DMS114 treated with DMSO at 0.1 percent for 48 hours (cell line): ENCODE measurements at regions not wholly inside any gene's neighbourhood (a gene's known extent, or its start where the extent isn't known, plus 50 kb on each side); places are given as distances from the start of the nearest gene placed in this dataset.
"Not testable (repeated sequence)": the region's sequence is repeated elsewhere in the genome, so short reads cannot be mapped to it uniquely, and the experiment has no call there.

Experiments used
- DNase-seq: peaks from one replicate; lab custom pipeline; 2025; ENCODE audit not compliant: unreplicated experiment; lab: John Stamatoyannopoulos, UW

DNA sequence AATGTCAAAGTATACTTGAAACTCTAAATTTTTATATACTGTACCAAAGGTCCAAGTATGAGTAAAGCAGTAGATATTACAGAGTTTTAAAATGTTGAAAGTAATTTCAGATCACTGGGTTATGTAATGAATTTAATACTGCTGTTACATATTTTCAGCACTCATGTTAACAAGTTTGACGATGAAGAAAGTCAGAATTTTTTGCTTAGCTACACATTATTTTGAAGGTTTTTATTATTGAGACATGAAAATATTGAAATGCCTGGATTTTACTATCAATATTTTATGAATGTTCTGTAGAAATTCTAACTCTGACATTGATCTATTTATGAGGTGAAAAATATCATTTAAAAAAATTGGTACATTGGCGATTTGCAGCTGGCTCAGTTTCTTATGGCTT lies 1030.3 kb downstream of the FSCB start:
- no peak for DNase-seq

DNA sequence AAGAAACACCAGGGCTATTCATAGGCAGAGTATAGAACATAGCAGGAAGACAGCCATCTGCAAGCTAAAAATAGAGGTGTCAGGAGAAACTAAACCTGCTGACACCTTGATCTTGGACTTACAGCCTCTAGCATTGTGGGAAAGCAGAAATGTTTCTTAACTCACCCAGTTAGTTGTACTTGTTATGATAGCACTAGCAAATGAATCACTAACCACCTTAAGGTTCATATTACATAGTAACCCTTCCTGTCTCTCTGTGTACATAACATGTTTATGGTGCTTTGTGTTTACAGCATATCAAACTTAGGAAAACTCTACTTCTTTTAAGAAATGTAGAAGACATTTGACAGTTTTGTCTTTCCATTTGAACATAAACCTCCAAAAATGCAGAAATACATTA lies 1031.3 kb downstream of the FSCB start:
- DNase-seq = no peak

DNA sequence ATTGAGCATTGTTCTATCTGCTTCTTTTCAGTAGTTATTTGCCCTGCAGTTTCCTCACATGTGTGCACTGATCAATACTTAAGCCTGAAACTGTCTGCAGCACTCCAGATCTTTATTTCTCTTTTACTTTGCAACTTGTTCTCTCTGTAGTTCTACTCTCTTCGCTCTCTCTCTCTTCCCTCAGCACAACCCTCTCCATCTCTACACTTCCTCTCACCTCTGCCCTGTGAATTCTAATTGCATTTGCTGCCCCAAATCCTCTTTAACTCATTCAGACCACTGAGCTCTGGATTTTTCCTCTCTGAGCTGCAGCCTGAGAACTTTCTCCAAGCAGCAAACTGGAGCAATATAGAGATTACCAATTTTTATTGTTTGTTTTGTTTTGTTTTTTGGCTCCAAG lies 1035.5 kb downstream of the FSCB start:
- DNase-seq = no peak

DNA sequence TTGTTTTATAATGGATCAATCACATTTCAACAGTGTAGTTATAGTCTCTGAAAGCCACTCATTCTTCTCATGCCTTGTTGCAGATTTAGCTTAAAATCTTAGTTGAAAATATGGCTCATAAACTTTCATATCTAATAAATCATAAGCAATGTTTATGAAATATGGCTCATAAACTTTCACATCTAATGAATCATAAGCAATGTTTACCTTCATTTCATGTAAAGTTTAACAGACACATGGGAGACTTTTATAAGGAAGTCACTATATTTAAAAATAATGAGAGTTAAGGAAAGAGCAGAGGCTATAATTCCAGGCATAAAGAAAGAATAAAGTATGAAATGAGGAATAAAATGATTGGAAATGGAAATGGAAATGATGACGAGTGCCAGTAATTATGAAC lies 1042.1 kb downstream of the FSCB start:
- DNase-seq = no peak

DNA sequence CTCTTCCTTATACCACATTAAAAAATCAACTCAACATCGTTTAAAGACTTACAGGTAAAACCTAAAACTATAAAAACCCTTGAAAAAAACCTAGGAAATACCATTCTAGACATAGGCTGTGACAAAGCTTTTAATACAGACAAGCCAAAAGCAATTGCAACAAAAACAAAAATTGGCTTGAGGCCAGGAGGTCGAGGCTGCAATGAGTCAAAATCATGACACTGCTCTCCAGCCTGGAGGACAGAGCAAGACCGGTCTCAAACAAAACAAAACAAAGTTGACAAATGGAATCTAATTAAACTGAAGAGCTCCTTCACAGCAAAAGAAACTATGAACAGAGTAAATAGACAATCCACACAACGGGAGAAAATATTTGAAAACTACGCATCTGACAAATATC lies 1057.8 kb downstream of the FSCB start:
- DNase-seq = no peak

DNA sequence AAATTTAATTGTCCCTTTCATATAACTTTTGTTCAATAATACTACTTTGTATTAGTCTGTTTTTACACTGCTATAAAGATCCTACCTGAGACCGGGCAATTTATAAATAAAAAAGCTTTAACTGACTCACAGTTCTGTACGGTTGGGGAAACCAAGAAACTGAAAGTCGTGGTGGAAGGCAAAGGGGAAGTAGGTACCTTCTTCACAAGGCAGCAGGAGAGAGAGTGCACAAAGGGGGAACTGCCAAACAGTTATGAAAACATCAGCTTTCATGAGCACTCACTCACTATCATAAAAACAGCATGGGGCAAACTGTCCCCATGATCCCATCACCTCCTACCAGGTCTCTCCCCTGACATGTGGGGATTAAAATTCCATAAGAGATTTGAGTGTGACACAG lies 1069.0 kb downstream of the FSCB start:
- no peak for DNase-seq

DNA sequence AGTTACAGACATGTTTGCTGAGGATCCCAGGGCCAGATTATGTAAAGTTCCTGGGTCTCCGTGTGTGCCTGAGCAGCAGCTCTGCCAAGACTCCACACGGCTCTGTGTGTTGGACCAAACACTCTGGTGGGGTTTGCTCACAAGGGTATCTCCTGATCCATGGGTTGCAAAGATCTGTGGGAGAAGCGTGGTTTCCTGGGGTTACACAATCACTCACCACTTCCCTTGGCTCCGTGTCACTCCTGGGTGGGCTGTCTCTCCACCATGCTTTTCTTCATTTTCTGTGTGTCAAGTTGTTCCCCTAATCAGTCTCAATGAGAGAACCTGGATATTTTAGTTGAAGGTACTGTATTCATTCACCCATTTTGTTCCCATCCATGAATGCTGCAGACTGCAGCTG lies 1088.8 kb downstream of the FSCB start:
- no peak for DNase-seq

DNA sequence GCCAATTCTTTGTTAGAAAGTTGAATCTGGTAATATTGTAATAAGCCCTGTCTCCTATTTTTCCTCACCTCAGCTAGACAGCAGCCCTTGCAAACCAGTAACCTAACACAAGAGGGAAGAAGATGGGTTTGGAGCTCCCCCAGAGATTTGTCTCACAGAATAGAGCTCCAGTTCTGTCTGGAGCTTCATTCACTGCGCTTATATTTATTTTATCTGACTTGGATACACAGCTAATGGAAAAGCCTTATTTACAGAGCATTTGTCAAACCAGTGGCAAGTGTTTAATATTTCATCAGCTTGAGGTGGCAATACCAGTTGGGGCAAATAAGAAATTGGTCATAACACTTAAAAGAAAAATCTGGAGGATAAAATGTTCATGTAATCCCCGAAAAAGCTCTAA lies 1094.0 kb downstream of the FSCB start:
- DNase-seq = no peak

DNA sequence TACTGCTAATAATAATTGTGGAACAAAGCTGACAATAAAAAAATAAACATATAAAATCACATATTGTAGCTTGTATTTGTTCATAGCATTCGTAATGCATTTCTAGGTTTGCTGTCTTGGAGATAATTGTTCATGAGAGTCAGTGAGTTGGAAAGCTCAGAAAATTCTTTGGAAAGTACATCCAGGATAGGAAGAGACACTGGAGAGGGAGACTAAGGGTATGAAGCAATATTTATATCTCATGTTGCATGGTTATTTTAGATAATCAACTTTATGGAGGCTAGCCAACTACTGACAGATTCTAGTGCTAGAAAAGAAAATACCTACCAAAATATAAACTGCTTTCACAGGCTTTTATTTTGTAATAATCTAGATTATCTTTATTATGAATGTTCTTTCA lies 1095.2 kb downstream of the FSCB start:
- DNase-seq = no peak

DNA sequence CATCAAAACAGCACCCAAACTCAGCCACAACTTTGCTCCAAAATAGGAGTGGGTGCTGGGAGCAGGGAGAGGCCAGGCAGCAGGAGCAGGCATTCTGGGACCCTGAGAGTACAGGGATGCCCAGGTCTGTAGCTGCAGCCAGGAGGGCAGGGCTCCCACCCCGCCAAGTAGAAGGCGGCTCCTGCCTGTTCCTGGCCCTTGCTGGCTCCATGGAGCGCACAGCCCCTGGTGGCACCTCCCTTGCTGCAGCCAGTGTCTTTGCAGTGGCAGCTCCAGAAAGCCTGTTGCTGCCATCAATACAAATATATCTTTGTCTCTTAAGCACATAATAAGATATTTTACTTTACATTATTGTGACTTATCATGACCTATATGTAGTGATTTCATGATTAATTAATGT lies 1096.5 kb downstream of the FSCB start:
- DNase-seq = no peak

DNA sequence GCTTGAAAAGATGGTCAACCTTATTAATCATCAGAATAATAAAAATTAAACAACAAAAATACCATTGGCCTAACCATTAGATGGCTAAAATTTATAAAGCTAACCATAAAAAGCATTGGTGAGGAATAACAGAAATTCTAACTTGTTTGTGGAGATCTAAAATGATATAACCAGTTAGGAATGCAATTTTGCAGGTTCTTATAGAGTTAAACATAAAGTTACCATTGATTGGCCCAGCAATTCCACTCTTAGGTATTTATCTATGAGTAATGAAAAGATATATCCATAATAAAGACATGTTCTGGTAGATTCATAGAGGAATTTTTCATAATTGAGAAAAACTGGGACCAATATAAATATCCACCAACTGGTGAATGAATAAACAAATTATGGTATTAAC lies 1098.6 kb downstream of the FSCB start:
- DNase-seq = no peak

DNA sequence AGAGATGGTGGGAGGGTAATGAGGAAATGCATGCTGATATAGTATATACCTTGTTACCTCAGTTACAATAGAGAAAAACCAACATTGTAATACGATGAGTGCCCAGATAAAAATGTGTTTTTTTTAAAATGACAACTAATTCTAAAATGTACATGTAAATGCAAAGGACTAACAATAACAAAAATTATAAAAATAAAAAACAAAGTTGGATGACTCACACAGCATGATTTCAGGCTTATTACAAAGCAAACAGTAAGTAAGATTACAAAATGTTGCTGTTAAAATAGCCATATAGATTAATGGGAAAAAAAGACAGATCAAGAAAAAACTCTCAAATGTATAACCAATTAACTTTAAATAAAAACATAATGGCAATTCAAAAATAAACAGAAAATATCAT lies 1099.4 kb downstream of the FSCB start:
- no peak for DNase-seq

DNA sequence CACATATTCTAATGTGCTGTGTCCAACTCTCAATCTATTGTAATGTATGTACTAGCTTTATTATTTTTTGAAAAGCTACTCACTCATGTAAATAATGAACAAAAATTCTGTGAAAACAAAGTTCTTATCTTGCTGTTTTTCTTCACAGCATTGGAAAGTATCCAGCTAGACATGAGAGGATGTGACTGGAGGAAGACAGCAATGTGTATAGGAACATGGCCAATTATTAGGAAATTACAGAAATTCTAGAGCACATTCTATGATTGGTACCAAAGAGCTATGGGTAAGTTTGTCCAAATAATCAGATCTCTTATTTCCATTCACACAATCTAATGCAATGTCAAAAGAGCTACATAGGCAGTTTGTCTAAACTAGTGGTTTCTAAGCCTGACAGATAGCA lies 1100.2 kb downstream of the FSCB start:
- no peak for DNase-seq

DNA sequence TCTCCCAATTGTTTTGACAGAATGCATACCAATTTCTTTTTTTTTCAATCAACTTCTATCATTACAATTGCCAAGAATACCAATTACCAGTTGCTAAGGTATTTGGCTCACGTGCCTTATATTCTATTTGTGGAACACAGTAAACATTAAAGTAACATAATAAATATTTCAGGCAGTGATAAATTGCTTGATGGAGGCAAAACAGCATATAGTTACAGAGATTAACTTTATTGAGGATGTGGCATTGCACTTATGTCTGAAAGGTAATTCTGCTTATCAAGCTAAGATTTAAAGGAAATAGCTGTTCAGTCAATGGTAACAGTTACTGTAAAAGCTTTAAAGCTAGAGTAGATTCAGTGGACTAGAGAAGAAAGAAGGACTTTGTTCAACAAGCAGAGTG lies 1107.8 kb downstream of the FSCB start:
- no peak for DNase-seq

DNA sequence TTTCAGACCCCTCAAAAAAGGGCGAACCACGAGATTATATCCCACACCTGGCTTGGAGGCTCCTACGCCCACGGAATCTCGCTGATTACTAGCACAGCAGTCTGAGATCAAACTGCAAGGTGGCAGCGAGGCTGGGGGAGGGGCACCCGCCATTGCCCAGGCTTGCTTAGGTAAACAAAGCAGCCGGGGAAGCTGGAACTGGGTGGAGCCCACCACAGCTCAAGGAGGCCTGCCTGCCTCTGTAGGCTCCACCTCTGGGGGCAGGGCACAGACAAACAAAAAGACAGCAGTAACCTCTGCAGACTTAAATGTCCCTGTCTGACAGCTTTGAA lies 1136.6 kb downstream of the FSCB start:
- not testable (repeated sequence) for DNase-seq

DNA sequence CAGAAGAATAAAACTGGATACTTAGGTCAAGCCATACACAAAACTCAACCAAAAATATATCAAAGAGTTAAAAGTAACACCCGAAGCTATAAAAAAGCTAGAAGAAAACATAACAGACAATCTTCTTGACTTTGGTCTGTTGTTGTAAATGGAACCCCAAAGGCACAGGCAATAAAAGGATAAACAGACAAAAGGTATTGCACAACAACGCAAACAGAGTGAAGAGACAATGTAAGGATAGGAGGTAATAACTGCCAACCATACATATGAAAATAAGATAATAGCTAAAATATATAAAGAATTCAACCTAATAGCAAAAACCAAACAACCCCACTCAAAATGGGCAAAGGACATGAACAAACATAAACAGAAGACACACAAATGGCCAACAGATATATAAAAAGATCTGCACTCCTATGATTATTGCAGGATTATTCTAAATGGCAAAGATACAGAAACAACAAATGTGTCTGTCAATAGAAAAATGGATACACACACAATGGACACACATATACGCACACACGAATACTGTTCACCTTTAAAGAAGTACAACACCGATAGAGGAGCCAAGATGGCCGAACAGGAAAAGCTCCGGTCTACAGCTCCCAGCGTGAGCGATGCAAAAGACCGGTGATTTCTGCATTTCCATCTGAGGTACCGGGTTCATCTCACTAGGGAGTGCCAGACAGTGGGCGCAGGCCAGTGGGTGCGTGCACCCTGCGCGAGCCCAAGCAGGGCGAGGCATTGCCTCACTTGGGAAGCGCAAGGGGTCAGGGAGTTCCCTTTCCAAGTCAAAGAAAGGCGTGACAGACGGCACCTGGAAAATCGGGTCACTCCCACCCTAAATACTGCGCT lies 1137.1 kb downstream of the FSCB start:
- DNase-seq = no peak

DNA sequence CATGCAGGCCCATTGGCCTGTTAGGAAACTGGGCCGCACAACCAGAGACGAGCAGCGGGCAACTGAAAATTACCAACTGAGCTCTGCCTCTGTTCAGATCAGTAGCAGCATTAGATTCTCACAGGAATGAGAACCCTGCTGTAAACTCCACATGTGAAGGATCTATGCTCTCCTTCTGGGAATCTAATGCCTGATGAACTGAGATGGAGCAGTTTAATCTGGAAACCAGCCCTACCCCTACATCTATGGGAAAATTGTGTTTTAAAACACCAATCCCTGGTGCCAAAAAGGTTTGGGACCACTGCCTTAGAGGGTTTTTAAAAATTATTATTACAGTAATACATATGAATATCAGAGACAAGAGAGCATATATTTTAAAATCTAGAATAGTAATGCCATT lies 1144.5 kb downstream of the FSCB start:
- DNase-seq = no peak

DNA sequence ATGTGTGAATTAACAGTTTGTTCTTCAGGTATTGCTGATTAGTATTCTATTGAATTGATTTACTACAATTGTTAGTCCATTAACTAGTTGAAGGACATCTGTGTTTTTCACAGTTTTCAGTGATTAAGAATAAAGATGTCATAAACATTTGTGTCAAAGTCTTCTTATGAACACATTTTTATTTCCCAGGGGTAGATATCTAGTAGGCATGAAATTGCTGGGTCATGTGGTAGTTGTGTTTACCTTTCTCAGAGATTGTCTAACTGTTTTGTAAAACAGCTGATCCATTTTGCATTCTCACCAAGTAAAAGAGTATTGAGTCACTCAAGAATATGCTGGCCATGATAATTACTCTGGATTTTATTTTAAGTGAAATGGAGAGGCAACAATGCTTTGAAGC lies 1145.3 kb downstream of the FSCB start:
- no peak for DNase-seq

DNA sequence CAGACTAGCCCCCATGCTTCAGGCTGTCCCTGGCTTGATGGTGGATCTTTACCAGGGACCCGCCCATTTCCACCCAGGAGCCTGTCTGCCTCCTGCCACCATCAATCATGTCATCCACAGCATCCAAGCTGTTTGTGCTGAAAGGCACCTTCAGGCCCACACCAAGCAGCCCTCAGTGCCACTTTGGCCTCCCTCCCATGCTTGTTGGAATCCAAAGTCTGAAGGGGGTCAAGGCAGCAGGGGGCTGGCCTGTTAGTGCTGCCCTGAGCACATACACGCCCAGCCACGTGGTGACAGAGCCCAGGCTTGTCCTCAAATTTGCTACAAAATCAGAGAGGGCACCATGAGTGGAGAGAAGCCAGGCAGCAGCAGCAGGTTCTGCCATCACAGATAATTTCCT lies 1146.8 kb downstream of the FSCB start:
- no peak for DNase-seq

DNA sequence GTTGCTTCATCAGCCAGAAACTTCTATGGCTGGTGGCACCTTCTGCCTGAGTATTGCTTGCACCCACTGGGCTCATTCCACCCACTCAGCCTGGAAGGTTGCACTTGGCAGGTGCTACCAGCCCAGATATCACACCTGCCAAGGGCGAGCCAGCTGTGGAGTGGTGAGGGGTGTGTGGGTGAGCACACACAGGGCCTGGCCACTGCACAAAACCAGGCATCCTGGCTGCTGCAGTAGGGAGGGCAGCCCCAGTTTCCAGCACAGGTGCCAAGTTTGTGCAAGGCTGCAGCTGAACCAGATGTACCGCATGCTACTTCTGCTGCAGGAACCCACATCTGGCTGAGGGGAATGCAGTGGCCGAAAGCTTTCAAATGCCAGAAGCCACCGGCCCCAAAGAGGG lies 1147.8 kb downstream of the FSCB start:
- no peak for DNase-seq

DNA sequence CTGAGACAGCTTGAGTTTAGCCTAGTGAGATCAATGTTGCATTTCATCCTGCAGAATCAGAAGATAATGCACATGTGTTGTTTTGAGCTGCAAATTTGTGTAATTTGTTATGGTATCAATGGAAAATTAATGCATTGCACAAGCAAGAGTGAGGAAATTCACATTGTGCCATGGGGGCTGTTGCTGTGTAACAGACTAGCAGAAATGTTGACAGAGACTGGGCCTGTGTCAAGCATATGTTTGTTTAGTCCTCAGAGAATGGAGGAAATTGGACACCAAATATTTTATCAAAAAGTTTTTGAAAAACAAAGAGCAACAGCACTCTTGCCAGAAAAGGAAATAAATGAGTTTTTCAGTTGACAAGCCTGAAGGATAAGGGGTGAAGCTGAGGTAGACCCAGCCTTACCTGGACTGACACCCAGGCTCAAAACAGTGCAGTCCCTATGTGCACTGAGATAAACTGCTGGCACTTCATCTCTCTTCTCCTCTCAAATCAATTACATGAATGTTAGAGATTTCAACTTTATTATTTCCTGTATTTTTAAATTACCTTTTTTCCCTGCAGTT lies 1150.0 kb downstream of the FSCB start:
- no peak for DNase-seq

DNA sequence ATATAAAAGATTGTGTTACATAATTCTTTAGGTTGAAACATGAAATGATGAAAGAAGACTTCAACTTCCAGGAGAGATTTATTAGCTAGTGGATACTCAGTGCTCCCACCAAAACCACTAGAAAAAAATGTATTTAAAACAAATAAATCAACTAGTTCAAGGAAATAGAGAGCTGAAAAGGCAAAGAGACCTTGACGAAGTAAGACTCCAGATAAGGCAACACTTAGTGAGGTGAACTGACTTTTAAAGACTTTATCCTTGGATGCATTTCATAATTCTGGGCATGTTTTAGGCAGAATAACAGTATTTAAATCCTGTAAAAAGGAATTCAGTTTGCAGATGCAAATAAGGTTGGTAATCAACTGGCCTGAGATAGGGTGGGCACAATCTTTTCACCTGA lies 1150.7 kb downstream of the FSCB start:
- DNase-seq = no peak

DNA sequence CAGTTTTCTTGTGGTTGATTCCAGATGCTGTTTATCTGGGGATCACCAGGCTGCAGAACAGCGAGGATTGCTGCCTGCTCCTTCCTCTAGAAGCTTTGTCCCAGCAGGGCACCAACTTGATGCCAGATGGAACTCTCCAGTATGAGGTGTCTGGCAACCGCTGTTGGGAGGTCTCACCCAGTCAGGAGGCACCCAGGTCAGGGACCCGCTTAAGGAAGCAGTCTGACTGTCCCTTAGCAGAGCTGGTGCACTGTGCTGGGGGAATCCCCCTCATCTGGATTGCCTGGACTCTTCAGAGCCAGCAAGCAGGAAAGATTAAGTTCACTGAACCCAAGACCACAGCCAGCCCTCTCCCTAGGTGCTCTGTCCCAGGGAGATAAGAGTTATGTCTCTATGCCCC lies 1165.2 kb downstream of the FSCB start:
- DNase-seq = no peak
